Brain pericyte (primary cell): ENCODE measurements at regions not wholly inside any gene's neighbourhood (a gene's known extent, or its start where the extent isn't known, plus 50 kb on each side); places are given as distances from the start of the nearest gene placed in this dataset.

ENCODE experiments used
- DNase-seq: peaks from one replicate; pipeline ENCODE4 v3.0.0-alpha.2; 2012; ENCODE audit warnings: low read depth, low spot score

DNA sequence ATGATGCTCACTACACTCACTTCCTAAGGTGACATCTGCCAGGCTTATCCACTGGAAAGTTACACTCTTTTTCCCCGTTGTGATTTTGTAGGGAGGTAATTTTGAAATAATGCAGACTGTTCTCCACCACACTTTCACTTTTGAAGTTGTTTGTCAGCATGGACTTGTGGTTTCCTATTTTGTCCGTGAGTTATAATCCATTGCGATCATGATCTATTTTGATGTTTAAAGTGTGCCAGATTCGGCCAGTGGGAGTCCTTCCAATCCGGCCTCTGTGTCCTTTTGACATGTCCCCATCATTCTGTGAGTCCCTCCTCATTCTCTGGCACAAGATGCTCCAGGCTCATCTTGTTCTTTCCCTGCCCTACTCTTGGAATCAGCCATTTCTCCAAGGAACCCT lies 211.3 kb upstream of the KLF4 start:
- DNase-seq, result no peak

GRCh38 chr9:107699231-107699630 lies 209.7 kb upstream of the KLF4 start:
- DNase-seq, result no peak

DNA sequence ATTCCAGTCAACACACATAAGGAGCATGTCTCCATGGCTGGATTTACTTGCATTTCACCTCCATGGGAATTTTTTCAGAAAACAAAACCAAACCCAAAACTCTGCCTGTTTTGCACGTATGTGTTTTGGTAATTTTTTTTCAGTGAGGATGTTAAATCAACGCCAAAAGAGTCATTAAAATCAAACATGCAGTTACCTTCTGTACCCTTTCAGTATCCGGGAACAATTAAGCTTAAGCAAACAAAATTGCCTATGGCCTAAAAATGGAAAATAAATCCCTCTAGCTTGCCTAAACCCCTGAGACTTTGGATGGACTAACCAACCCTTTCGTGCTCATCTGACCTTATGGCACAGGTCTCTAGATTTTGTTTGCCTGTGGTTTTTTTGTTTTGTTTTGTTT lies 209.2 kb upstream of the KLF4 start:
- no peak for DNase-seq

DNA sequence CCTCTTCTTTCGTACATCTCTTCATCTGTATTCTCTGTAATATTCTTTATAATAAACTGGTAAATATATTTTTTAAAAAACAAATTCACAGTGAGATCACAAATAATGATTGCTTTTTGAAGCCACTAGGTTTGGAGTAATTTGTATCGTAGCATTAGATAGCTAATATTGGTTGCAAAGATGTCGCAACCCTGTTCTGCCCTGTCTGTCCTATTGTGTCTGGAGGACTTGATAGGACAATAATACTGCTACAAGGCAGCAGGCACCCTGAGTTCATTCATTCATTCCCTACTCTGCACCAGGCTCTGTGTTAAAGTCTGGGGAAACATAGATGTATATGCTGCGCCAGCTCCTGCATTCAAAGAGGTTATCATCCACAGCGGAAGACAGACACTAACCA lies 206.7 kb upstream of the KLF4 start:
- DNase-seq, result no peak

DNA sequence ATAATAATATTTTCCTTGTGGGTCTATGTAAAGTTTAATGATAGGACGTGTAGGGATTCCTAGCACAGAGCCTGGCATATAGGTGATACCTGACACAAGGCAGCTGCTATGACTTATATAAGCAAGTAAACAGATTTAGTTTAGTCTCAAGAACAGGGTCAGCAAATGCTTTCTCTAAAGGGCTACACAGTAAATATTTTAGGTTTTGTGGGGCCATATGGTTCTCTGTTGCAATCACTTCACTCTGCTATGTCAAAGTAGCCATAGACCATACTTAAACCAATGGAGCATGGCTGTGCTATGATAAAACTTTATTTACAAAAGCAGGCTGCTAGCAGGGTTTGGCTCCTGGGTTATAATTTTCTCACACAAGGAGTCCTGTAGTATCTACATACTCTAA lies 204.8 kb upstream of the KLF4 start:
- no peak for DNase-seq

GRCh38 chr9:107693625-107694326 lies 204.2 kb upstream of the KLF4 start:
- no peak for DNase-seq

DNA sequence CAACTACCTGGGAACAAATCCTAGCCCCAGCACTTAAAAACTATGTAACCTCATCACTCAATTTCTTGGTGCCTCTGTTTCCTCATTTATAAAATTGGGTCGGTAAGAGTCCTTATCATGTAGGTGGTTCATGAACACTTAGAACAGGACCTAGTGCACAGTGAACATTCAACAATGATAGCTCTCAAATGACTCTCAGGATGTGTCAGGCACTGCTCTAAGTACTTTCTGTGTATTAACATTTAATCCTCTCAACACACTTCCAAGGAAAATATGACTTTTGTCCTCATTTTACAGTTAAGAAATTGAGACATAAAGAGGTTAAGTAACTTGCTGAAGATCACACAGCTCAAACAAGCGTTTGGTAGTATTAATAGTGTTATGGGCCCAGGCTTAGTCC lies 202.1 kb upstream of the KLF4 start:
- no peak for DNase-seq

- DNase-seq, result no peak
Measured at GRCh38 chr9:107690021-107690420, 200.5 kb upstream of the KLF4 start.

DNA sequence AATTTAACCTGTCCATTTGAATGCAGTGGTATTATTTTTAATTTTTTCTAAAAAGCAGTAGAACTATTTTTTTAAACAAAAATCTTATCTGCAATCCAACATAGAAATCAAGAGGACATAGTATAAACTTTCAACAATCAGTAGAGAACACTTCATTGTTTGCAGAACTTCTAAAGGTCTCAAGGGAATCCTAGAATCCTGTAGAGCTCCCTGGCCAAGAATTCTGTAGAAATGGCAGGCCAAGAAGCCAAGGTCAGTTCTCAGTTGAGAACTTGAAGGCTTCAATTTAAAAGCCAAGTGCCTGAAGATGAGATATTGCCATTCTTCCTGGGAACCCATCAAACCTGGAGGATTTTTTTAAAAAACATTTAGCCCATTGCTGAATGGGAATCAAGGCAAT lies 199.2 kb upstream of the KLF4 start:
- DNase-seq, result no peak

DNA sequence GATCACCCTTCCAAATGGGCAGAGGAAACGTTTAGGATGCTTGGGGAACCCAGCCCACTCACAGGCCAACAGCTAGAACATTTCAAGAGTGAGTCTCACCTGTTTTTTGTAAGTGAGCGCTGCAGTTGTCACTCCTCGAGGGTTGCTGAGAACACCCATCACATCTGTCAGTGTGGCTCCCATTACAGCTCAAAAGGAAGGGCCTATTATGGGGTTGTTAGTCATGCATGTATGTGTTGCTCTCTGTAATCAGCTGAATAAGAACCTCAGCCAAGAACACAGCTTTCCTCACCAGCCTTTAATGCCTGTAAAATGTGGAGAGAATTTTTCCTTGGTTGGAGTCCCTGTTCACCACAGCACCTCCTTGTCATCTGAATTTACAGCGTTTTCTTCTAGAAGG lies 196.3 kb upstream of the KLF4 start:
- DNase-seq, result no peak

DNA sequence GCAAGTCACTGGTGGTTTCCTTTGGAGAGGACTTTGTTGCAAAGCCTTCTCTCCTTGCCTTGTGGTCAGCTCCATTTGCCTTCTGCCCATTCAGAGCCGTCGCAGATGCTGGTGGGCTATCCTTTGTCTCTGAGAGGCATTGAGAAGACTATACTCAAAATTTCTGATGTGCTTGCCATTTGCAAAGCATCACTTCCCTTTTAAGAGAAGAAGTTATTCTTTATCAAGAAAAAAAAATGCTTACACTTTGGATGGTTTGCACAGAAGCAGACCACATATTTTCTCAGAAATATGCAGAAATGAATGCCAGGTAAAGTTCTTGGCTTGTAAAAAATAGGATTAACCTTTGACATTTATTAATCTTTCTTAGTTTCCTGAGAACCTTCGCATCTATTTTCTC lies 195.8 kb upstream of the KLF4 start:
- no peak for DNase-seq

- no peak for DNase-seq
Measured at GRCh38 chr9:107684224-107684623, 194.7 kb upstream of the KLF4 start.

DNA sequence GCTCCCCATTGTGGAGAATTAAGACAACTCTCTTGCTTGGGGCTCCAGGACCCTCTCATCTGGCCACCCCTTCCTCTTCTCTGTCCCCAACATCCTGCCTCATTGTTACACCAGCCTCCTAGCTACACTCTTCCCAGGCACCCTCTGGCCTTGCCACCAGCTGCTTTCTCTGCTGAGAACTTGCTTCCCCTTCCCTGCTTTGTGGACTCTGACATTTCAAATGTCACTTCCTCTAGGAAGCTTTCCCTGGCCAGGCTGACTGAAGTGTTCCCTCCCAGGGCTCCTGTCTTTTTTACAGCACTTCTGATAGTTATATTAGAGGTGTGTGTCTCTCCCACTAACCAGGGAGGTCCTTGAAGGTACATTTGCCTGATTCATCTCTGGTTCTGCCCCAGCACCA lies 194.0 kb upstream of the KLF4 start:
- no peak for DNase-seq

DNA sequence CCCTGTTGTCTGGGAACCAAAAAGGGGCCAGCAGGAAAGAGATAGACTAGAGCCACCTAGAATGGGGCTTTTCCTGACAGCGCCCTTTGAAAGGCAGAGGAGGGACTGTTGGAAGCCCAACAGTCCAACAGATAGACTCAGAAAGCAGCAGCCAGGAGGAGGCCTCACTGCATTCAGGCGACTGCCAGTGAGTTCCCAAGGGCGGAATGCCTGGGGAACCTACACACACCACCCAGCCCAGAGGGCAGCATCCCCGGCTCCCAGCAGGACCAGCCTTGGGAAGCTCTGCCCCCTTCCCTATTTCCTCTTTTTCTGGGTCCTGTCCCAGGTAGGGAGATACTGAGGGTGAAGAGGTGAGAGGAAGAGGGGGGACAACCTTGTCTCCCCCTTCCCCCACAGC lies 192.4 kb upstream of the KLF4 start:
- DNase-seq, result no peak

DNA sequence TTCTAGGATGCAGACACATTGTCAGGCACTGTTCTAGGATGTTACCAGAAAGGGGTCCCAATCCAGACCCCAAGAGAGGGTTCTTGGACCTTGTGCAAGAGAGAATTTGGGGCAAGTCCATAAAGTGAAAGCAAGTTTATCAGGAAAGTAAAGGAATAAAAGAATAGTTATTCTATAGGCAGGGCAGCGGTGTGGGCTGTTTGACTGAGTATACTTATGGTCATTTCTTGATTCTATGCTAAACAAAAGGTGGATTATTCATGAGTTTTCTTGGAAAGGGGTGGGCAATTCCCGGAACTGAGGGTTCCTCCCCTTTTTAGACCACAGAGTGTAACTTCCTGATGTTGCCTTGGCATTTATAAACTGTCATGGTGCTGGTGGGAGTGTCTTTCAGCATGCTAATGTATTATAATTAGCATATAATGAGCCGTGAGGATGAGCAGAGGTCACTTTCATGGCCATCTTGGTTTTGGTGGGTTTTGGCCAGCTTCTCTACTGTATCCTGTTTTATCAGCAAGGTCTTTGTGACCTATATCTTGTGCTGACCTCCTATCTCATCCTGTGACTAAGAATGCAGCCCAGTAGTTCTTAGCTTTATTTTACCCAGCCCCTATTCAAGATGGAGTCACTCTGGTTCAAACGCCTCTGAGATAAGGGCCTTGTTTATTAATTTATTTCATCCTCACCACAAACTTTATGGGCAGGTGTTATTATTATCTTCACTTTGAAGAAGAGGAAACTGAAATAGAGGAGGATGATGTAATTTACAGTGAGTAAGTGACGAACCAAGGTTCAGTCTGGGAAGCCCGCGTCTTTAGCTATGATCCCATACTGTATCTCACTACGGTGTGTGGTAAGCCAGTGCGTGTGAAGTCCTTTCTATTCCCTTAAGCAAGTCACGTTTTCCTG lies 186.0 kb upstream of the KLF4 start:
- DNase-seq, result no peak

DNA sequence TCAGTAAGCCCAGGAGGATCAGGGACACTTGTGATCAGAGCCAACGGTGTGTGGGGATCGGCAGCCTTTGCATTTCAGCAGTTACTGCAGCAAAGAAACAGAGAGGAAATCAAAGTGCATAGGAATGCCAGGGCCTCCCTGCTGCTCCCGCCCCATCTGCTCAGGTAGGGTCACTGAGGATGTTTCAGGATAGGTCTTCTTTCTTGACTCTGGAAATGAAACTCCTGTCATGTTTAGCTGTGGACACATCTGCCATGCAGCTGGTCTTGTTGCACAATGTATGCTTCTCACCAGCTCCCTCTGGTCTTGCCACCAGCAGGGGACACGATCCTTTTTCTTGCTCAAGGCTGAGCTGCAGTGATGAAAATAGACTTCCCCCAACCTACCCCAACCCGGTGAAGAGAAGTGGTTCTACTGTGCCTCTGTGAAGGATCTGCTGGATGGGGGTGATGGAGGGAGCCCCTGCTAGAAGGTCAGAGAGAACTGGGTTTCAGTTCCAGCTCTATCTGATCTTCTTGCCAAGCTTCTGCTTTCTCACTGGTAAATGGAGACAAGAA lies 185.2 kb upstream of the KLF4 start:
- DNase-seq, result no peak

GRCh38 chr9:107673861-107674720 lies 184.5 kb upstream of the KLF4 start:
- no peak for DNase-seq

GRCh38 chr9:107671588-107671987 lies 182.0 kb upstream of the KLF4 start:
- DNase-seq, result no peak

- no peak for DNase-seq
Measured at GRCh38 chr9:107669422-107669821, 179.9 kb upstream of the KLF4 start.

GRCh38 chr9:107667231-107668070 lies 177.9 kb upstream of the KLF4 start:
- DNase-seq, result no peak

DNA sequence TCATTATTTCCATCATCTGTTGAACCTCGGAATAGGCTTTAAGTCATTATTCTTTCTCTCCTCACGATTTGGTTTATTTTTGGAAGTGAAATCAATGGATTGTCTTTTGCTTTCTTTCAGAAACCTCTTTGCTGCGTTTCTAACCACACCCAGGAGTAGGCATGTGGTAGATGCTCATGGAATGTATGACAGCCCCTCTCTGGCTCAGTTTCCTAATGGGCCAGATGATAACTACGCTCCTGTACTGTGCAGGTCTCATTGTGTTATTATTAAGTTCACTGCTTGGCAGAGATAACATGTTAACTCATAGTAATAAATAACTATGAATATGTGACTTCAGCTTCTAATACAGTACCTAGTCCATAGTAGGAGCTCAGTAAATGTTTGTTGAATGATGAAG lies 175.5 kb upstream of the KLF4 start:
- DNase-seq, result no peak
